Stimulated activated CD8-positive, alpha-beta memory T cell treated with anti-CD3 and anti-CD28 coated beads, Interleukin-15, amount 100 ng/mL, for 24 hours (primary cell): ENCODE measurements at regions not wholly inside any gene's neighbourhood (a gene's known extent, or its start where the extent isn't known, plus 50 kb on each side); places are given as distances from the start of the nearest gene placed in this dataset.

Experiments
- DNase-seq: peaks from one replicate; pipeline ENCODE4 v3.0.0-alpha.2; 2020; ENCODE audit warnings: low read depth

GRCh38 chr9:121550041-121550440 lies 50.4 kb upstream of the GGTA1 start:
- DNase-seq, result no peak

GRCh38 chr9:121550569-121551512 lies 51.2 kb upstream of the GGTA1 start:
- peak; percentile 57 for DNase-seq

- no peak for DNase-seq
Measured at GRCh38 chr9:121551985-121552753, 52.5 kb upstream of the GGTA1 start.

- DNase-seq, result no peak
Measured at GRCh38 chr9:121556082-121556481, 56.4 kb upstream of the GGTA1 start.

- DNase-seq, result no peak
Measured at GRCh38 chr9:121556580-121556979, 56.9 kb upstream of the GGTA1 start.

- no peak for DNase-seq
Measured at GRCh38 chr9:121557581-121558447, 58.2 kb upstream of the GGTA1 start.

GRCh38 chr9:121558473-121558872 lies 58.8 kb upstream of the GGTA1 start:
- DNase-seq, result no peak

GRCh38 chr9:121559183-121559582 lies 59.5 kb upstream of the GGTA1 start:
- DNase-seq, result no peak

GRCh38 chr9:121560921-121561320 lies 61.3 kb upstream of the GGTA1 start:
- no peak for DNase-seq

- no peak for DNase-seq
Measured at GRCh38 chr9:121561385-121562222, 62.0 kb upstream of the GGTA1 start.

GRCh38 chr9:121562301-121562700 lies 62.7 kb upstream of the GGTA1 start:
- no peak for DNase-seq

GRCh38 chr9:121563425-121563824 lies 63.8 kb upstream of the GGTA1 start:
- no peak for DNase-seq

- DNase-seq, result no peak
Measured at GRCh38 chr9:121563881-121564460, 64.3 kb upstream of the GGTA1 start.

- no peak for DNase-seq
Measured at GRCh38 chr9:121564504-121565260, 65.0 kb upstream of the GGTA1 start.

GRCh38 chr9:121566481-121567465 lies 67.1 kb upstream of the GGTA1 start:
- DNase-seq, result no peak

- no peak for DNase-seq
Measured at GRCh38 chr9:121567500-121568342, 68.1 kb upstream of the GGTA1 start.

GRCh38 chr9:121568343-121569265 lies 69.0 kb upstream of the GGTA1 start:
- DNase-seq, result no peak
